IMR-90 (cell line): ENCODE measurements at regions not wholly inside any gene's neighbourhood (a gene's known extent, or its start where the extent isn't known, plus 50 kb on each side); places are given as distances from the start of the nearest gene placed in this dataset.
A peak's percentile ranks its signal among the peaks of the same experiment; 100 is the strongest.

ENCODE experiments used
- ATAC-seq: fragments of 200-7000 bp; cut with Tn5 transposase; 2 replicates; pipeline ENCODE4 v1.9.1; 2020; ENCODE audit warnings: low read depth, mild to moderate bottlenecking, moderate library complexity
- BruUV-seq: library from RNA; stranded (reverse); fragments of 400-500 nt; replicated peaks from 2 replicates; lab custom pipeline; 2021; lab: Mats Ljungman, UMichigan
- CTCF ChIA-PET: fragments of 300-600 bp; formaldehyde crosslinking; extraction: SDS; loops from one replicate; lab custom pipeline; 2021; ENCODE audit warnings: antibody characterized with exemption; lab: Yijun Ruan, JAX
- POLR2A ChIA-PET: fragments of 300-600 bp; sonication (Branson Sonifier 250); formaldehyde crosslinking; loops from one replicate; lab custom pipeline; 2022; ENCODE audit warnings: antibody characterized with exemption; ENCODE audit not compliant: unreplicated experiment; lab: Charles Lee
- DNase-seq: peaks from one replicate; pipeline ENCODE4 v3.0.0; 2013
- H2AFZ ChIP-seq: replicated peaks from 2 replicates; pipeline ENCODE3; 2013; ENCODE audit warnings: low read length, mild to moderate bottlenecking; ENCODE audit not compliant: poor library complexity
- H2AK5ac ChIP-seq: 2 replicates; pipeline ENCODE4 v1.6.1; 2013; ENCODE audit warnings: low read depth, low read length, inconsistent platforms
- H2AK9ac ChIP-seq: replicated peaks from 2 replicates; pipeline ENCODE3; 2013; ENCODE audit warnings: mild to moderate bottlenecking, low read depth, low read length, moderate library complexity; ENCODE audit not compliant: poor library complexity
- H2BK120ac ChIP-seq: 2 replicates; pipeline ENCODE4 v1.6.1; 2013; ENCODE audit warnings: low read depth, low read length, inconsistent platforms
- H2BK15ac ChIP-seq: 3 replicates; pipeline ENCODE4 v1.6.1; 2013; ENCODE audit warnings: low read depth, low read length, inconsistent platforms
- H2BK20ac ChIP-seq: 2 replicates; pipeline ENCODE4 v1.6.1; 2013; ENCODE audit warnings: low read depth, mild to moderate bottlenecking, inconsistent platforms, low read length, moderate library complexity
- H2BK5ac ChIP-seq: 2 replicates; pipeline ENCODE4 v1.6.1; 2013; ENCODE audit warnings: mild to moderate bottlenecking, low read depth, low read length, inconsistent platforms; ENCODE audit not compliant: poor library complexity, severe bottlenecking
- H3K14ac ChIP-seq: replicated peaks from 2 replicates; pipeline ENCODE4 v1.6.1; 2013; ENCODE audit warnings: low read depth, low read length, inconsistent platforms
- H3K18ac ChIP-seq: 2 replicates; pipeline ENCODE4 v1.6.1; 2013; ENCODE audit warnings: low read depth, low read length, control low read depth
- H3K23ac ChIP-seq: 2 replicates; pipeline ENCODE4 v1.6.1; 2013; ENCODE audit warnings: low read depth, low read length, inconsistent platforms
- H3K27ac ChIP-seq: 2 replicates; pipeline ENCODE4 v1.5.1; 2013; ENCODE audit warnings: mild to moderate bottlenecking, control low read depth, low read length; ENCODE audit not compliant: insufficient read depth
- H3K27me3 ChIP-seq: 2 replicates; pipeline ENCODE4 v1.6.1; 2013; ENCODE audit warnings: low read length; ENCODE audit not compliant: control insufficient read depth, insufficient read depth
- H3K36me3 ChIP-seq: 2 replicates; pipeline ENCODE4 v1.6.1; 2013; ENCODE audit warnings: low read length, mixed read lengths; ENCODE audit not compliant: control insufficient read depth, insufficient read depth
- H3K4ac ChIP-seq: 2 replicates; pipeline ENCODE4 v1.6.1; 2013; ENCODE audit warnings: low read depth, low read length, inconsistent platforms
- H3K4me1 ChIP-seq: 2 replicates; pipeline ENCODE4 v1.6.1; 2013; ENCODE audit warnings: low read length, mixed read lengths; ENCODE audit not compliant: control insufficient read depth, insufficient read depth
- H3K4me2 ChIP-seq: 2 replicates; pipeline ENCODE4 v1.6.1; 2013; ENCODE audit warnings: low read depth, mild to moderate bottlenecking, control low read depth, low read length, moderate library complexity
- H3K4me3 ChIP-seq: 2 replicates; pipeline ENCODE4 v1.5.1; 2013; ENCODE audit warnings: low read depth, mild to moderate bottlenecking, control low read depth, low read length, moderate library complexity; ENCODE audit not compliant: insufficient read depth
- H3K56ac ChIP-seq: 2 replicates; pipeline ENCODE4 v1.6.1; 2013; ENCODE audit warnings: low read length, inconsistent platforms; ENCODE audit not compliant: insufficient read depth; ENCODE audit errors: extremely low read depth
- H3K79me1 ChIP-seq, 2 experiments: 2 replicates each; pipeline ENCODE4 v1.6.1; 2013; ENCODE audit warnings: low read length in 2 of 2, inconsistent platforms in 1 of 2, low read depth in 1 of 2
- H3K9ac ChIP-seq: 2 replicates; pipeline ENCODE4 v1.6.1; 2013; ENCODE audit warnings: low read depth, low read length, control low read depth
- H3K9me1 ChIP-seq: 2 replicates; pipeline ENCODE4 v1.6.1; 2013; ENCODE audit warnings: low read length, inconsistent platforms; ENCODE audit not compliant: insufficient read depth
- H3K9me3 ChIP-seq: 2 replicates; pipeline ENCODE4 v1.6.1; 2013; ENCODE audit warnings: low read length; ENCODE audit not compliant: control insufficient read depth, insufficient read depth
- H4K20me1 ChIP-seq: 2 replicates; pipeline ENCODE4 v1.6.1; 2013; ENCODE audit warnings: low read length, inconsistent platforms; ENCODE audit not compliant: insufficient read depth
- H4K5ac ChIP-seq: 2 replicates; pipeline ENCODE4 v1.6.1; 2013; ENCODE audit warnings: mild to moderate bottlenecking, low read depth, low read length, control low read depth
- H4K8ac ChIP-seq, 2 experiments: 2 replicates each; pipeline ENCODE4 v1.6.1; 2013; ENCODE audit warnings: low read depth in 2 of 2, low read length in 2 of 2, control low read depth in 1 of 2, inconsistent platforms in 1 of 2
- H4K91ac ChIP-seq: 2 replicates; pipeline ENCODE4 v1.6.1; 2013; ENCODE audit warnings: low read depth, low read length, inconsistent platforms; ENCODE audit not compliant: insufficient read depth
- BHLHE40 ChIP-seq: fragments of 150-350 bp; IDR thresholded peaks from 2 replicates; pipeline ENCODE4 v1.6.1; 2016; ENCODE audit warnings: mild to moderate bottlenecking, low read depth, low read length
- CEBPB ChIP-seq: IDR thresholded peaks from 2 replicates; pipeline ENCODE4 v1.6.1; 2012; ENCODE audit warnings: low read depth, low read length, improper control_type of control experiment
- CHD1 ChIP-seq: IDR thresholded peaks from 2 replicates; pipeline ENCODE4 v1.6.1; 2012; ENCODE audit warnings: low read depth, low read length, improper control_type of control experiment
- ELK1 ChIP-seq: fragments of 150-350 bp; IDR thresholded peaks from 2 replicates; pipeline ENCODE4 v1.6.1; 2016; ENCODE audit warnings: low read depth, mild to moderate bottlenecking, low read length, moderate library complexity, borderline replicate concordance
- FOS ChIP-seq: fragments of 150-350 bp; IDR thresholded peaks from 2 replicates; pipeline ENCODE4 v1.6.1; 2016; ENCODE audit warnings: low read depth, low read length
- MAFK ChIP-seq: IDR thresholded peaks from 2 replicates; pipeline ENCODE4 v1.6.1; 2012; ENCODE audit warnings: low read depth, low read length, improper control_type of control experiment
- MAZ ChIP-seq: IDR thresholded peaks from 2 replicates; pipeline ENCODE4 v1.6.1; 2012; ENCODE audit warnings: low read depth, mild to moderate bottlenecking, low read length, improper control_type of control experiment, moderate library complexity, borderline replicate concordance
- MXI1 ChIP-seq: IDR thresholded peaks from 2 replicates; pipeline ENCODE4 v1.6.1; 2012; ENCODE audit warnings: low read depth, mild to moderate bottlenecking, low read length, moderate library complexity, borderline replicate concordance
- NFE2L2 ChIP-seq: fragments of 150-350 bp; IDR thresholded peaks from 2 replicates; pipeline ENCODE4 v1.6.1; 2016; ENCODE audit warnings: low read depth, mild to moderate bottlenecking, low read length
- POLR2A ChIP-seq: IDR thresholded peaks from 2 replicates; pipeline ENCODE4 v1.6.1; 2012; ENCODE audit warnings: mild to moderate bottlenecking, low read depth, low read length
- RAD21 ChIP-seq: IDR thresholded peaks from 2 replicates; pipeline ENCODE4 v1.6.1; 2012; ENCODE audit warnings: low read length, improper control_type of control experiment
- RCOR1 ChIP-seq: IDR thresholded peaks from 2 replicates; pipeline ENCODE4 v1.6.1; 2012; ENCODE audit warnings: mild to moderate bottlenecking, low read length, improper control_type of control experiment; ENCODE audit not compliant: insufficient replicate concordance
- RFX5 ChIP-seq: IDR thresholded peaks from 2 replicates; pipeline ENCODE4 v1.8.0; 2012; ENCODE audit warnings: low read depth, mild to moderate bottlenecking, low read length, moderate library complexity
- SMC3 ChIP-seq: fragments of 150-350 bp; IDR thresholded peaks from 2 replicates; pipeline ENCODE4 v1.6.1; 2016; ENCODE audit warnings: low read depth, mild to moderate bottlenecking, antibody characterized with exemption, low read length, moderate library complexity
- WGBS, 2 experiments: methylation state at CpG; one replicate each; pipeline versions ENCODE4 v1.1.5 to v1.1.7; 2013; ENCODE audit warnings: missing lambda C conversion rate in 2 of 2; ENCODE audit not compliant: insufficient read length in 1 of 2; ENCODE audit errors: extremely low coverage in 2 of 2; 5-methylcytosine and 5-hydroxymethylcytosine counted together
- dilution Hi-C: fragments of 300-500 bp; cut with HindIII; formaldehyde crosslinking; loops from one replicate; pipeline ENCODE4 v1.14.3; 2018; ENCODE audit warnings: low sequenced_read_pairs; ENCODE audit not compliant: unreplicated experiment
- in situ Hi-C: fragments of 300-500 bp; cut with MboI; formaldehyde crosslinking; loops from 3 replicates; pipeline ENCODE4 v1.14.3; 2019; ENCODE audit warnings: low sequenced_read_pairs, inconsistent platforms, mixed read lengths
- intact Hi-C: fragments of 100-400 bp; cut with micrococcal nuclease; formaldehyde crosslinking; loops from 2 replicates; pipeline ENCODE4 v1.10.0; 2022
- TF ChIP-seq, protein P1 (sequence below): fragments of 150-350 bp; IDR thresholded peaks from 2 replicates; pipeline ENCODE4 v1.6.1; 2017; ENCODE audit warnings: mild to moderate bottlenecking, antibody characterized with exemption, low read length, low read depth
- TF ChIP-seq, protein P2 (sequence below): conservative IDR thresholded peaks from 2 replicates; pipeline ENCODE4 v1.5.1; 2012; ENCODE audit warnings: mild to moderate bottlenecking, low read depth, low read length, improper control_type of control experiment

- no peak overlapping the region for H2BK15ac ChIP-seq
- no peaks in the 10 kb centered on the region for H3K27me3 ChIP-seq
- H3K4ac ChIP-seq, result no peak overlapping the region
- no peak overlapping the region for H2BK120ac ChIP-seq
- no peak overlapping the region for H4K5ac ChIP-seq
- no peak overlapping the region for H3K18ac ChIP-seq
- no peak overlapping the region for H3K27ac ChIP-seq
- ATAC-seq (no peak), DNase-seq (no peak)
- no peak overlapping the region for H3K9ac ChIP-seq
- H3K14ac ChIP-seq, result no peak overlapping the region
- no peaks in the 10 kb centered on the region for H3K79me1 ChIP-seq
- no peak overlapping the region for H2AFZ ChIP-seq
- no CpG with 5 or more reads among the region's 2 CpGs for WGBS, 2 experiments
- H2AK5ac ChIP-seq, result peak overlapping the region; percentile 3; the same call in 1 of the 2 replicates
- no peaks in the 10 kb centered on the region for H3K36me3 ChIP-seq
- H4K20me1 ChIP-seq, result no peaks in the 10 kb centered on the region
- dilution Hi-C loops, result no loop called here
- no peak overlapping the region for H3K56ac ChIP-seq
- POLR2A ChIA-PET, result no interaction called here
- TF ChIP-seq ELK1 (no peak), RCOR1 (no peak), BHLHE40 (no peak), MAFK (no peak), CHD1 (no peak), RFX5 (no peak), CEBPB (no peak), SMC3 (no peak), NFE2L2 (no peak), RAD21 (no peak), FOS (no peak), POLR2A (no peak), MAZ (no peak), MXI1 (no peak)
- TF ChIP-seq, protein P1, sequence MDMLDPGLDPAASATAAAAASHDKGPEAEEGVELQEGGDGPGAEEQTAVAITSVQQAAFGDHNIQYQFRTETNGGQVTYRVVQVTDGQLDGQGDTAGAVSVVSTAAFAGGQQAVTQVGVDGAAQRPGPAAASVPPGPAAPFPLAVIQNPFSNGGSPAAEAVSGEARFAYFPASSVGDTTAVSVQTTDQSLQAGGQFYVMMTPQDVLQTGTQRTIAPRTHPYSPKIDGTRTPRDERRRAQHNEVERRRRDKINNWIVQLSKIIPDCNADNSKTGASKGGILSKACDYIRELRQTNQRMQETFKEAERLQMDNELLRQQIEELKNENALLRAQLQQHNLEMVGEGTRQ, result no peak
- TF ChIP-seq, protein P2, sequence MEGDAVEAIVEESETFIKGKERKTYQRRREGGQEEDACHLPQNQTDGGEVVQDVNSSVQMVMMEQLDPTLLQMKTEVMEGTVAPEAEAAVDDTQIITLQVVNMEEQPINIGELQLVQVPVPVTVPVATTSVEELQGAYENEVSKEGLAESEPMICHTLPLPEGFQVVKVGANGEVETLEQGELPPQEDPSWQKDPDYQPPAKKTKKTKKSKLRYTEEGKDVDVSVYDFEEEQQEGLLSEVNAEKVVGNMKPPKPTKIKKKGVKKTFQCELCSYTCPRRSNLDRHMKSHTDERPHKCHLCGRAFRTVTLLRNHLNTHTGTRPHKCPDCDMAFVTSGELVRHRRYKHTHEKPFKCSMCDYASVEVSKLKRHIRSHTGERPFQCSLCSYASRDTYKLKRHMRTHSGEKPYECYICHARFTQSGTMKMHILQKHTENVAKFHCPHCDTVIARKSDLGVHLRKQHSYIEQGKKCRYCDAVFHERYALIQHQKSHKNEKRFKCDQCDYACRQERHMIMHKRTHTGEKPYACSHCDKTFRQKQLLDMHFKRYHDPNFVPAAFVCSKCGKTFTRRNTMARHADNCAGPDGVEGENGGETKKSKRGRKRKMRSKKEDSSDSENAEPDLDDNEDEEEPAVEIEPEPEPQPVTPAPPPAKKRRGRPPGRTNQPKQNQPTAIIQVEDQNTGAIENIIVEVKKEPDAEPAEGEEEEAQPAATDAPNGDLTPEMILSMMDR, result no peak
- peaks cover 3% of the 10 kb centered on the region for H3K4me1 ChIP-seq
- peaks cover 4% of the 10 kb centered on the region; the same call in 1 of the 2 replicates for H3K9me1 ChIP-seq
- H3K23ac ChIP-seq, result no peak overlapping the region
- no peak overlapping the region for H3K4me3 ChIP-seq
- no peak overlapping the region for H2AK9ac ChIP-seq
- no peaks in the 10 kb centered on the region for H3K9me3 ChIP-seq
- CTCF ChIA-PET, result no interaction called here
- 0 out of 4 replicates have a peak overlapping the region, but pooled peaks of 1 of the 2 experiments have one; percentile 1 for H4K8ac ChIP-seq
- no peak overlapping the region for H2BK5ac ChIP-seq
- H4K91ac ChIP-seq, result no peak overlapping the region
- BruUV-seq, result no TSS peak
- in situ Hi-C loops, result loop anchor here (5.0 to 10.0 kb wide), 3 partner anchors 243 to 721 kb away; partner anchors contain the start of gene PPID
- intact Hi-C loops, result loop anchor here (1.0 to 10.0 kb wide), 8 partner anchors 85 to 1191 kb away; no protein-coding TSS in a partner anchor
- no peak overlapping the region for H3K4me2 ChIP-seq
- H2BK20ac ChIP-seq, result peak overlapping the region; percentile 23; the same call in 1 of the 2 replicates
Observed at GRCh38 chr4:159445692-159446091, 342.8 kb downstream of the RAPGEF2 start.
